ENCODE measurements at regions not wholly inside any gene's neighbourhood (a gene's known extent, or its start where the extent isn't known, plus 50 kb on each side); places are given as distances from the start of the nearest gene placed in this dataset.

GRCh38 chr5:56335212-56335611 lies 102.1 kb upstream of the ANKRD55 start:
- no peaks in the 10 kb centered on the region for H3K9me3 ChIP-seq (ENCODE audit: low read length)
- no peak for DNase-seq
- CTCF ChIA-PET, result no interaction called here
- Mint-ChIP-seq H3K27me3 (peaks cover 0 to 26% of the 10 kb centered on the region in 2 donors), H3K9me3 (peaks cover 5 to 16% (median 11%) of the 10 kb centered on the region in 5 donors), H3K4me1 (peaks cover 2 to 7% (median 7%) of the 10 kb centered on the region in 3 donors), H3K27ac (no peak overlapping the region), H3K4me3 (no peak overlapping the region), H3K36me3 (peaks cover 0 to 16% (median 3%) of the 10 kb centered on the region in 3 donors)
- POLR2A ChIA-PET, result no interaction called here
- no peaks in the 10 kb centered on the region for H3K27me3 ChIP-seq (ENCODE audit: insufficient read depth, low read length, poor library complexity, severe bottlenecking)
- no peak overlapping the region for H3K4me3 ChIP-seq (ENCODE audit: low read length)
- peaks cover 11% of the 10 kb centered on the region for H3K4me1 ChIP-seq (ENCODE audit: insufficient read depth, low read length)
- H3K27ac ChIP-seq (ENCODE audit: low read depth, low read length), result no peak overlapping the region
- H3K36me3 ChIP-seq (ENCODE audit: insufficient read depth, low read length), result no peaks in the 10 kb centered on the region

- Histone ChIP-seq H3K27me3 (ENCODE audit: insufficient read depth, low read length, poor library complexity, severe bottlenecking) (no peaks in the 10 kb centered on the region), H3K9me3 (ENCODE audit: low read length) (no peaks in the 10 kb centered on the region), H3K4me1 (ENCODE audit: insufficient read depth, low read length) (peaks cover 55% of the 10 kb centered on the region), H3K36me3 (ENCODE audit: insufficient read depth, low read length) (no peaks in the 10 kb centered on the region), H3K27ac (ENCODE audit: low read depth, low read length) (no peak overlapping the region), H3K4me3 (ENCODE audit: low read length) (no peak overlapping the region)
- no peak for DNase-seq
- ChIA-PET CTCF (no interaction called here), POLR2A (no interaction called here)
- peaks cover 2 to 15% (median 10%) of the 10 kb centered on the region in 5 donors for H3K9me3 Mint-ChIP-seq
- H3K27me3 Mint-ChIP-seq, result peaks cover 0 to 4% of the 10 kb centered on the region in 2 donors
- H3K4me1 Mint-ChIP-seq, result peaks cover 41 to 49% (median 44%) of the 10 kb centered on the region in 3 donors
- H3K4me3 Mint-ChIP-seq, result no peak overlapping the region
- no peak overlapping the region for H3K27ac Mint-ChIP-seq
- H3K36me3 Mint-ChIP-seq, result peaks cover 0 to 16% (median 2%) of the 10 kb centered on the region in 3 donors
These were observed 97.7 kb upstream of the ANKRD55 start for GRCh38 chr5:56330806-56331205.

GRCh38 chr5:56330167-56330566 lies 97.0 kb upstream of the ANKRD55 start:
- POLR2A ChIA-PET, result no interaction called here
- peak overlapping the region in 1 of 8 donors; percentile 41 for H3K27ac Mint-ChIP-seq

GRCh38 chr5:56329652-56330051 lies 96.5 kb upstream of the ANKRD55 start:
- ChIA-PET POLR2A (no interaction called here), CTCF (interaction anchor here (0.9 kb wide), 1 partner anchor 59 kb away, joined by 3 read pairs; no protein-coding TSS in a partner anchor)
- Mint-ChIP-seq H3K4me3 (peak overlapping the region in 2 of 7 donors; percentile 18 to 33), H3K36me3 (peaks cover 0 to 8% (median 0%) of the 10 kb centered on the region in 3 donors), H3K9me3 (peaks cover 0 to 8% (median 2%) of the 10 kb centered on the region in 5 donors), H3K27me3 (peaks cover 0 to 4% of the 10 kb centered on the region in 2 donors), H3K4me1 (peaks cover 41 to 54% (median 44%) of the 10 kb centered on the region in 3 donors), H3K27ac (peak overlapping the region in 5 of 8 donors; percentile 22 to 75 (median 30))
- Histone ChIP-seq H3K4me3 (ENCODE audit: low read length) (no peak overlapping the region), H3K4me1 (ENCODE audit: insufficient read depth, low read length) (peaks cover 57% of the 10 kb centered on the region), H3K36me3 (ENCODE audit: insufficient read depth, low read length) (no peaks in the 10 kb centered on the region), H3K9me3 (ENCODE audit: low read length) (no peaks in the 10 kb centered on the region), H3K27ac (ENCODE audit: low read depth, low read length) (no peak overlapping the region), H3K27me3 (ENCODE audit: insufficient read depth, low read length, poor library complexity, severe bottlenecking) (no peaks in the 10 kb centered on the region)
- DNase-seq, result no peak

More at GRCh38 chr5:56330167-56330566, 97.0 kb upstream of the ANKRD55 start:
- no peak overlapping the region for H3K27ac ChIP-seq (ENCODE audit: low read depth, low read length)
- peaks cover 0 to 4% of the 10 kb centered on the region in 2 donors for H3K27me3 Mint-ChIP-seq
- H3K9me3 Mint-ChIP-seq, result peaks cover under 1 to 9% (median 4%) of the 10 kb centered on the region in 5 donors
- H3K36me3 ChIP-seq (ENCODE audit: insufficient read depth, low read length), result no peaks in the 10 kb centered on the region
- peaks cover 57% of the 10 kb centered on the region for H3K4me1 ChIP-seq (ENCODE audit: insufficient read depth, low read length)
- CTCF ChIA-PET, result no interaction called here
- no peak overlapping the region for H3K4me3 Mint-ChIP-seq
- no peaks in the 10 kb centered on the region for H3K9me3 ChIP-seq (ENCODE audit: low read length)
- H3K4me3 ChIP-seq (ENCODE audit: low read length), result no peak overlapping the region
- H3K4me1 Mint-ChIP-seq, result peaks cover 41 to 54% (median 44%) of the 10 kb centered on the region in 3 donors
- H3K27me3 ChIP-seq (ENCODE audit: insufficient read depth, low read length, poor library complexity, severe bottlenecking), result no peaks in the 10 kb centered on the region
- no peak for DNase-seq
- peaks cover 0 to 9% (median 0%) of the 10 kb centered on the region in 3 donors for H3K36me3 Mint-ChIP-seq

GRCh38 chr5:56328753-56329560 lies 95.8 kb upstream of the ANKRD55 start:
- Histone ChIP-seq H3K4me1 (ENCODE audit: insufficient read depth, low read length) (peaks cover 57% of the 10 kb centered on the region), H3K4me3 (ENCODE audit: low read length) (no peak overlapping the region), H3K9me3 (ENCODE audit: low read length) (no peaks in the 10 kb centered on the region), H3K36me3 (ENCODE audit: insufficient read depth, low read length) (no peaks in the 10 kb centered on the region), H3K27me3 (ENCODE audit: insufficient read depth, low read length, poor library complexity, severe bottlenecking) (no peaks in the 10 kb centered on the region), H3K27ac (ENCODE audit: low read depth, low read length) (no peak overlapping the region)
- Mint-ChIP-seq H3K27me3 (peaks cover 0 to 4% of the 10 kb centered on the region in 2 donors), H3K27ac (peak overlapping the region; percentile 17 to 75 (median 50)), H3K9me3 (peaks cover 0 to 3% (median under 1%) of the 10 kb centered on the region in 5 donors), H3K36me3 (peaks cover 0 to 4% (median 0%) of the 10 kb centered on the region in 3 donors), H3K4me1 (peaks cover 41 to 54% (median 44%) of the 10 kb centered on the region in 3 donors), H3K4me3 (peak overlapping the region in 4 of 7 donors; percentile 6 to 46 (median 36))
- POLR2A ChIA-PET, result no interaction called here
- CTCF ChIA-PET, result interaction anchor here (0.9 kb wide), 1 partner anchor 58 kb away, joined by 3 read pairs; no protein-coding TSS in a partner anchor
- peak in 2 of 5 donors; percentile 22 to 27 for DNase-seq

GRCh38 chr5:56327809-56328208 lies 94.7 kb upstream of the ANKRD55 start:
- DNase-seq, result peak in 2 of 5 donors; percentile 7 to 17

GRCh38 chr5:56326770-56327169 lies 93.6 kb upstream of the ANKRD55 start:
- Mint-ChIP-seq H3K4me1 (peaks cover 41 to 54% (median 44%) of the 10 kb centered on the region in 3 donors), H3K36me3 (no peaks in the 10 kb centered on the region), H3K4me3 (no peak overlapping the region), H3K9me3 (no peaks in the 10 kb centered on the region), H3K27me3 (peaks cover 0 to 4% of the 10 kb centered on the region in 2 donors), H3K27ac (no peak overlapping the region)
- ChIA-PET POLR2A (no interaction called here), CTCF (no interaction called here)
- no peak overlapping the region for H3K4me3 ChIP-seq (ENCODE audit: low read length)
- H3K4me1 ChIP-seq (ENCODE audit: insufficient read depth, low read length), result peaks cover 57% of the 10 kb centered on the region
- no peaks in the 10 kb centered on the region for H3K36me3 ChIP-seq (ENCODE audit: insufficient read depth, low read length)
- H3K9me3 ChIP-seq (ENCODE audit: low read length), result no peaks in the 10 kb centered on the region
- H3K27ac ChIP-seq (ENCODE audit: low read depth, low read length), result no peak overlapping the region
- DNase-seq, result no peak
- H3K27me3 ChIP-seq (ENCODE audit: insufficient read depth, low read length, poor library complexity, severe bottlenecking), result no peaks in the 10 kb centered on the region

More at GRCh38 chr5:56327809-56328208, 94.7 kb upstream of the ANKRD55 start:
- Histone ChIP-seq H3K4me3 (ENCODE audit: low read length) (peak overlapping the region; percentile 26), H3K27me3 (ENCODE audit: insufficient read depth, low read length, poor library complexity, severe bottlenecking) (no peaks in the 10 kb centered on the region), H3K36me3 (ENCODE audit: insufficient read depth, low read length) (no peaks in the 10 kb centered on the region), H3K4me1 (ENCODE audit: insufficient read depth, low read length) (peaks cover 57% of the 10 kb centered on the region), H3K27ac (ENCODE audit: low read depth, low read length) (no peak overlapping the region), H3K9me3 (ENCODE audit: low read length) (no peaks in the 10 kb centered on the region)
- POLR2A ChIA-PET, result no interaction called here
- Mint-ChIP-seq H3K4me3 (peak overlapping the region in 5 of 7 donors; percentile 7 to 73 (median 30)), H3K27me3 (peaks cover 0 to 4% of the 10 kb centered on the region in 2 donors), H3K36me3 (no peaks in the 10 kb centered on the region), H3K27ac (peak overlapping the region in 4 of 8 donors; percentile 22 to 78 (median 47)), H3K9me3 (no peaks in the 10 kb centered on the region), H3K4me1 (peaks cover 41 to 54% (median 44%) of the 10 kb centered on the region in 3 donors)
- CTCF ChIA-PET, result no interaction called here

GRCh38 chr5:56326116-56326515 lies 93.0 kb upstream of the ANKRD55 start:
- H3K36me3 ChIP-seq (ENCODE audit: insufficient read depth, low read length), result no peaks in the 10 kb centered on the region
- no peak overlapping the region for H3K27ac ChIP-seq (ENCODE audit: low read depth, low read length)
- Mint-ChIP-seq H3K9me3 (no peaks in the 10 kb centered on the region), H3K4me1 (peaks cover 41 to 54% (median 46%) of the 10 kb centered on the region in 3 donors), H3K27me3 (peaks cover 0 to 4% of the 10 kb centered on the region in 2 donors), H3K27ac (no peak overlapping the region), H3K36me3 (no peaks in the 10 kb centered on the region), H3K4me3 (peak overlapping the region in 1 of 7 donors; percentile 29)
- no peak for DNase-seq
- no peaks in the 10 kb centered on the region for H3K9me3 ChIP-seq (ENCODE audit: low read length)
- no peaks in the 10 kb centered on the region for H3K27me3 ChIP-seq (ENCODE audit: insufficient read depth, low read length, poor library complexity, severe bottlenecking)
- no peak overlapping the region for H3K4me3 ChIP-seq (ENCODE audit: low read length)
- CTCF ChIA-PET, result no interaction called here
- peaks cover 55% of the 10 kb centered on the region for H3K4me1 ChIP-seq (ENCODE audit: insufficient read depth, low read length)
- POLR2A ChIA-PET, result no interaction called here
